NCI-H2081 treated with DMSO at 0.1 percent for 48 hours (cell line): ENCODE measurements at regions not wholly inside any gene's neighbourhood (a gene's known extent, or its start where the extent isn't known, plus 50 kb on each side); places are given as distances from the start of the nearest gene placed in this dataset.
"Not testable (repeated sequence)": the region's sequence is repeated elsewhere in the genome, so short reads cannot be mapped to it uniquely, and the experiment has no call there.

Experiments used
- DNase-seq: peaks from one replicate; lab custom pipeline; 2025; lab: John Stamatoyannopoulos, UW

GRCh38 chr2:198630384-198630783 lies 826.0 kb downstream of the PLCL1 start:
- DNase-seq = no peak

DNA sequence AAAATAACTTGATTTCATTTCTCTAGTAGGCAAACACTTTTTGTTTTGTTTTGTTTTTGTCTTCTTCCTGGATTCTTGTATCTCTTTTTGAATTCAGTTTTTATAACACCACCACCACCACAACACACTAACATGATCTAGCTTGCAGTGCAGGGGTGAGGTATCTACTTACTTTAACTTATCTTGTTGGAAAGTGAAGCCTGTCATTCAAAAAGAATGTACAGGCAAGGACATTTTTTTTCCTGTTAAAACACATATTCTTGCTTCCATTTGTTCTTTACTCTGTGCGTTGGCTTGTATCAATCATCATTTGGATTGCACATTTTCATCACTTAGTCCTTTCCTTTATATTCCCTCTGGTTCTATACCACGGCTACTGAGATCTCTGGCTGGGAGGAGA lies 824.2 kb downstream of the PLCL1 start:
- no peak for DNase-seq

GRCh38 chr2:198622986-198623730 lies 818.8 kb downstream of the PLCL1 start:
- DNase-seq = no peak

GRCh38 chr2:198615972-198616371 lies 811.6 kb downstream of the PLCL1 start:
- no peak for DNase-seq

GRCh38 chr2:198611201-198611600 lies 806.8 kb downstream of the PLCL1 start:
- no peak for DNase-seq

DNA sequence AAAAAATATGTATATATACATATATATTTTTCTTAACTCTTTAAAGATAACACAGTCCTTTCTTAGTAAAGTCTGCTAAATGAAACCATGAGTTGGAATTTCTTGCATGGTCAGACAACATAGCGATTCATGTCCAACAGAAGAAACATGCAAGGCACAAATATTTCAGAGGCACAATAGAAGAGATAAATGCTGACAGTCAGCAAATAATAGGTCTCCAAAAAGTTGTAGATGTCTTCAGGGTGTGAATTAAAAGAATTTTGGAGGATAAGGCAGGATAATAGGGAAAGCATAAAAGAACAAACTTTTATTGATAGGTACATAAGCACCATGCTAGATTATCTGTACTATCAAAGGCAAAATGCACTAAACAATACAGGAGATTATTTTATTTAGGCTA lies 800.2 kb downstream of the PLCL1 start:
- no peak for DNase-seq

DNA sequence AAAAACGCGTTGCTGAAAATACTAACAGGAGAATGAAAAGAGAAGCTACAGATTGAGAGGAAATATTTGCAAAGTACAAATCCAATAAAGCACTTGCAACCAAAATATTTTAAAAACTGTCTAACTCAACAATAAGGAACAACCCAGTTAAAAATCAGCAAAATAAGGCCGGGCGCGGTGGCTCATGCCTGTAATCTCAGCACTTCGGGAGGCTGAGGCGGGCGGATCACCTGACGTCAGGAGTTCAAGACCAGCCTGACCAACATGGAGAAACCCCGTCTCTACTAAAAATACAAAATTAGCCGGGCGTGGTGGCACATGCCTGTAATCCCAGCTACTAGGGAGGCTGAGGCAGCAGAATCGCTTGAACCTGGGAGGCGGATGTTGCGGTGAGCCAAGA lies 798.6 kb downstream of the PLCL1 start:
- not testable (repeated sequence) for DNase-seq

DNA sequence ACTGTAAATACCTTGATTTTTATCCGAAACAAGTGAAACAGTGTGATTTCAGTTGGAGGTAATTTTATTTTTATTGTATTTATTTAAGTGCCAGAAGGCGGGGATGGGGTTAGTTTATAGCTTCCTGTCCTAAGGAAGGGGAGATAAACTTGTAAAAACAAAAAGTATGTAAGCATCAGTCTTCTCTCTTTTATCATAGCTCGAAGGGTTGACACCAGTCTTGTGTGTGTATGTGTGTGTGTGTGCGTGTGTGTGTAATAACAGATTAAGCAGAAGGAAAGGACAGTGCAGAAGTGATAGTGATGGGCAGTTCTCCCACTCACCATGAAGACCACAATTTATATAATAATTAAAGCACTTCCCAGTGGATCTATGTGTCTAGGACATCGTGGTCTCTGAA lies 793.3 kb downstream of the PLCL1 start:
- no peak for DNase-seq

GRCh38 chr2:198596985-198597384 lies 792.6 kb downstream of the PLCL1 start:
- DNase-seq = no peak

DNA sequence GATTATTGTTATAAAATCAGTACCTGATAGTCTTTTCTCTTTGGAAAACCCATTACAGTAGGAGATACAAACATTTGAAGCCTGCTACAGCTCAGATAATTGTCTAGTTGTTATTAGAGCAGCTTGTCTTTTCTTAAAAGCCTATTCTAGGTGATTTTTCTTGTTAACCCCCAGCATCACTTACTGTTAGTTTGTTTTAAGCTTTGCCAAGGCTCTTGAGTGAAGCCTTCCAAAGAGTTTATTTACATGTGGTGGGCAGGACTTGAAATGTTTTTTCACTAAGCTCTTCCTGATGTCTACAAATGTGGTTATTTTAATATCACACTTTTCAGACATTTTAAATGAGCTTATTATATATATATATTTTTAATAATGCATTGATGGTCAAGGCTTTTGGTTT lies 791.3 kb downstream of the PLCL1 start:
- no peak for DNase-seq

DNA sequence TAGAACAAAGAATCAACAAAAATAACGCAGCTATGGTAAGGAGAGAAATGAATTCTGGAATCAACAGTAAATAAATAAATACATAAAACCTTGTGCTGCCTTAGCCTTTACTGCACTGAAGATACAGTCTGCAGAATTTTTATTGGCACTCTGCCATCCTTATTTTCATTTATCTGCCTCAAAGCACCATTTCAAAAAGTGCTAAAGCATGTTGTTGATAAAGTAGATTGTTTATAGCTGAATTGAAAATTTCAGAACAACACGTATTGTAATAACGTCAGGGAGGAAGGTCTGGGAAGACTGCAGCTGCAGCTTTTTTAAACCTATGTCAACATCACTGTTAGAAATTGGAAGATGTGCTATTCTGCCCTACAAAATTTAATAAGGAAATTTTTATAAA lies 787.2 kb downstream of the PLCL1 start:
- no peak for DNase-seq

DNA sequence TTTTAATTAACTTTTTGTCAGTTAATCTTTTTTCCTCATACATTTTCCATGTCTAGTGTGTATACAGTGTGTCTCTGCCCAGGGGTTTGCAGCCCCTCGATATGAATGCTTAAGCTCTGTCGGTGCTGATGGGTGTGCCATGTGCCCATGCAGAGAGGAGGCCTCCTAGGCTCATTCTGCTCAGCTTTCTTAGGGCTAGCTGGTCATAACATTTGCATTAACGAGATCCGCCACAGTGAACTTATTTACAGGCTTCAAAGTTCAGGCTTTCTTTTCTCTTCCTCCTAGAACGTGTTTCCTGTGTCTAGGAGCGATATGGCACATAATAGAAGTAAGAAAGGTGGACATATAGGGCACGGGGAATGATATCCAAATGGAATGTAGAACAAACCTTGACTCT lies 783.3 kb downstream of the PLCL1 start:
- DNase-seq = no peak

DNA sequence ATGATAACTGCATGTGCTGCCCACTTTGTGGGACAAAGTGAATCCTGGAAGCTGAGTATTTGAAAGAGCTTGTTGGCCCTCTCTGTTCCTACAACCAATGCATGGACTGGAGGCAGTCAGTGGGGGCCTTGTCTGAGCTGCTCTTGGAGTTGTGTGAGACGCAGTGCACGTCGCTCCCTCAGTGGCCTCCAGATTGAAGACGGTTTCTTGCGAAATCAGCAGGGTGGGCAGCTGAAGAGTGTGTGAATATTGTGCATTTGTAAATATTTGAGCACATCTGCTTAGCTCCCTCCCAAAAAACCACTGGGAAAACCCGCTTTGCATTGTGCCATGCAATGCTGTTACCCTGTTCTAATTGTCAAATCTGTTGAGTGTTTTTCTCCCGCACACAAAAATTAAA lies 782.8 kb downstream of the PLCL1 start:
- DNase-seq = no peak

DNA sequence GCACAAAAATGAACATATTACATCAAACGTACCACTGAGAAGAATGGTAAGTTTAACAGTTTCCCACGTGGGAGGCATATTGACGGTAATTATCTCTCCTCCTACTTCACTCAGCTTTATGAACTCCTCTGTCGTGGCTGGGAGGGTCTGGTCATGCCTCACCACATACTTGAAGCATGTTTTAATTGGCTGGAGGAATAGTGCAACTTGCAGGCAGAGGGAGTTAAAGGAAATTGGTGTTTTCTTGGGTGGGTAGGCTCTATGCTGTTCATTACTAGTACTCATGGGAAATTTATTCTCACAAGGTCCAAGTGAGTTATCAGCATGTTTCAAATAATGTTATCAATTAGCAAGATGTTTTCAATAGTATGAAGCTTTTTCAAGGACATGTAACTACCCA lies 767.0 kb downstream of the PLCL1 start:
- DNase-seq = no peak

GRCh38 chr2:198558176-198558575 lies 753.8 kb downstream of the PLCL1 start:
- DNase-seq = no peak

DNA sequence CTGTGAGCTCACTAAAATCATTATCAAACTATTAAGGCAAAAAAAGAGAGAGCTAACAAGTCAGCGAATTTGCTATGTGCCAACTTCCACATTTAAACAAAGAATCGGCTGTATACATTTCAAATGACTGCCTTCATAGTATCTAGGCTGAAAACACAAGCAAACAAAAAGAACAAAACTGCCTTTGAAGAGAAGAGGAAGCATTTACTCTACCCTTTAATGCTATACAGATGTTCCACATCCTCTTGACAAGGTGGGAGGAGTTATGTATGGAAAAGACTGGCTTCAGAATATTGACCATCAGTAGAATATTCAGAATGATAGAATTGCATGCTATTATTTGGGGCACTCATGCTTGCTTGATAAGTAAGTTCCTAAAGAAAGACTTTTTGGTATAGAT lies 741.7 kb downstream of the PLCL1 start:
- DNase-seq = no peak

GRCh38 chr2:198545411-198545810 lies 741.0 kb downstream of the PLCL1 start:
- no peak for DNase-seq

- DNase-seq = no peak
These were observed 740.1 kb downstream of the PLCL1 start for GRCh38 chr2:198544461-198544860.

GRCh38 chr2:198534756-198535155 lies 730.4 kb downstream of the PLCL1 start:
- no peak for DNase-seq

- no peak for DNase-seq
These were observed 721.0 kb downstream of the PLCL1 start for GRCh38 chr2:198525211-198525969.

- DNase-seq = no peak
These were observed 719.3 kb downstream of the PLCL1 start for GRCh38 chr2:198523710-198524109.

DNA sequence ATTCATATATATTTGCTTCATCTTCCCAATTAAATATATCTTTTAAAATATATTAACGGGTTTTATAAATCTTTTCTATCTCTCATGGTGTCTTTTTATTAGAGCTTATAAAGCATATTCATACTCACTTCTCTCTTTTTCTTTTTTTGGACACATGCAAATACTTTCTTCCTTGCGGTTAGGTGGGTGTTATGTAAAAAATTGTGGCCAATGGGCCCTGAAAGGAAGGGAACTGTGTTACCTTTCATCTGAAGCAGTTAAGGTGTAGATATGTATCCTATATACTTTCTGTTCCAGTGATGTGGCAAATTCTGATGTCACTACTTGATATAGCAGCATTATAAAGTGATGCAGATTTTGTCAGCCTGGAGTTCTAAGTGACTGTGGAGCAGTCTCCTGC lies 714.5 kb downstream of the PLCL1 start:
- no peak for DNase-seq

GRCh38 chr2:198517976-198518375 lies 713.6 kb downstream of the PLCL1 start:
- DNase-seq = no peak

GRCh38 chr2:198508610-198509009 lies 704.2 kb downstream of the PLCL1 start:
- DNase-seq = not testable (repeated sequence)
